GM19324 (cell line): ENCODE measurements at regions not wholly inside any gene's neighbourhood (a gene's known extent, or its start where the extent isn't known, plus 50 kb on each side); places are given as distances from the start of the nearest gene placed in this dataset.
"Not testable (repeated sequence)": the region's sequence is repeated elsewhere in the genome, so short reads cannot be mapped to it uniquely, and the experiment has no call there.

Source experiments
- ATAC-seq: cut with Tn5 transposase; IDR thresholded peaks from one replicate; pipeline ENCODE4 v1.9.1; 2021; ENCODE audit warnings: mild to moderate bottlenecking, moderate library complexity; ENCODE audit not compliant: unreplicated experiment, low FRiP score

DNA sequence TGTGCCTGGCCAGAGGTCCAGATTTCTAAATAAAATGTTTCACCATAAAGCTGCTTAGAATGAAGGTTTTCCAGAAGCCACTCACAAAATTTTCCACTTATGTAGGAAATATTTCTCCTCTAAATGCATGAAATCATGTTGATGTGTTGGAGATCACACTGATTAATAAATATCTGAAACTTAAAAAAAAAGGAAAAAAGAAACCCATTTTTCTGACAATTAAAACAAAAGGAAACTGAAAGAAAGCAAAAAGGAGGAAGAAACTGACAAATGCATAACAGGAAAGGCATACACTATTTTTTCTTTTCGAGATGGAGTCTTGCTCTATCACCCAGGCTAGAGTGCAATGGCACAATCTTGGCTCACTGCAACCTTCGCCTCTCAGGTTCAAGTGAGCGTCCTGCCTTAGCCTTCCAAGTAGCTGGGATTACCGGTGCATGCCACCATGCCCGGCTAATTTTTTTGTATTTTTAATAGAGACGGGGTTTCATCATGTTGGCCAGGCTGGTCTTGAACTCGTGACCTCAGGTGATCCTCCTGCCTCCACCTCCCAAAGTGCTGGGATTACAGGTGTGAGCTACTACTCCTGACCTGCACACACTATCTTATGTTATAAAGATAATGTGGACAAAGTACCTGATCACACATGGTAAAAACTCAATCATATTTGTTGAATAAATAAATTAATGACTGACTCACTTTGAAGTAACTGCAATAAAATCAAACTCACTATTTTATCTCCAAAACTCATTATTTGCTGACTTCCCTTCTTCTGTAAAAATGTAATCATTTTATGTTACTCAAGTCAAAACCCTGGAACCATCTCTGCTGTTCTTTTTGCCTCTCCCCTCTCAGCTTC is 149.8 kb upstream of the NR5A2 start:
- ATAC-seq, result no peak

GRCh38 chr1:199878823-199879222 is 148.7 kb upstream of the NR5A2 start:
- no peak for ATAC-seq

- no peak for ATAC-seq
Observed at GRCh38 chr1:199898654-199899053, 128.9 kb upstream of the NR5A2 start.

DNA sequence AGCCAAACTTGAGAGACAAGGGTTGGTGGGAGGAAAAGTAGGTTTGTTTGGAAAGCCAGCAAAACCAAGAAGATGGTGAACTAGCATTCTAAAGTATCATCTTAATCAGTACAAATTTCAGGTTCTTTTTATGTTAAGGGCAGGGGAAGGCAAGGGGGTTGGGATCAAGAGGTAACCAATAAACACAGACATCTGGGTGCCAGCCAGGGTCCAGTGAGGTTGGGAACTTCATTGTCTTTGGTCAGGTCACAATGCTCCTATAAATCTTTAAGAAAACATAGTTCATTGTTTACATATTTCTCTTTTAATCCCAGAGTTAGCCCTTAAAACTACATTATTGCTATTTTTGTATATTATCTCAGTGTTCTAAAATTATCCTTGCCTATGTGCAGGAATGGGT is 126.2 kb upstream of the NR5A2 start:
- ATAC-seq, result no peak

DNA sequence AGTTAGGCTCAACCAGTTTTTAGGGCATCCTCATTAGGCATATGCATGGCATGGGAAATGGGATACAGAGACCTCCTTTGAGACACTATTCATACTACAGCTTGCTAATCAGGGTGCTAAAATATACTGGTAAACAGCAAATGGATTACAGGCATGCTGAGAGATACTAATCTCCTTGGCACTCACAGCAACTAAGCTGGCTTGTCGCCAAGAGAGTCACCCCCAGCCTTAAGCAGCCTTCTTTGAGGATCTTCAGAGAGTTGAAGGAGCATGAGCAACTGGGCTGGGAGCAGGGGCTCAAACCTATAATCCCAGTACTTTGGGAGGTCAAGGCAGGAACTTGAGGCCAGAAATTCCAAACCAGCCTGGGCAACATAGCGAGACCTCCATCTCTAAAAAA is 120.1 kb upstream of the NR5A2 start:
- ATAC-seq, result no peak

DNA sequence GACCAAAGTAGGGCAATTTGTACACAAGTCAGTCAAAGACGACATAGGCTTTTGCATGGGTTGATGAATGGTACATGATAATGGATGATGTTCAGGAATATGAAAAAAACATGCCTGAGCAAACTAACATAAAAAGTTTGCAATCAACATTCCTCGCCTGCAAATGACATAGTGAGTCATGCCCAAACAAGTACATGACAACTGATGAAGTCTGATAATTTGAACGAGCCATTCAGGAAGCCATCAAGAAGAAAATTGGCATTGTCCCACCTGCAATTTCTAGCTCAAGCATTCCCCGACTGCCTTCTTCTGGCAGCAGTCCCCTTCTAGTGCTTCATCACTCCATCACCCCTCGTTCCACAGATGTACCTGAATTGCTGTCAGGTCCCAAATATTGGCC is 118.4 kb upstream of the NR5A2 start:
- no peak for ATAC-seq

GRCh38 chr1:199913318-199913717 is 114.2 kb upstream of the NR5A2 start:
- ATAC-seq, result no peak

- no peak for ATAC-seq
Observed at GRCh38 chr1:199914546-199914945, 113.0 kb upstream of the NR5A2 start.

GRCh38 chr1:199918196-199918769 is 109.2 kb upstream of the NR5A2 start:
- no peak for ATAC-seq

GRCh38 chr1:199920635-199921034 is 106.9 kb upstream of the NR5A2 start:
- no peak for ATAC-seq

- no peak for ATAC-seq
Observed at GRCh38 chr1:199929556-199929955, 98.0 kb upstream of the NR5A2 start.

DNA sequence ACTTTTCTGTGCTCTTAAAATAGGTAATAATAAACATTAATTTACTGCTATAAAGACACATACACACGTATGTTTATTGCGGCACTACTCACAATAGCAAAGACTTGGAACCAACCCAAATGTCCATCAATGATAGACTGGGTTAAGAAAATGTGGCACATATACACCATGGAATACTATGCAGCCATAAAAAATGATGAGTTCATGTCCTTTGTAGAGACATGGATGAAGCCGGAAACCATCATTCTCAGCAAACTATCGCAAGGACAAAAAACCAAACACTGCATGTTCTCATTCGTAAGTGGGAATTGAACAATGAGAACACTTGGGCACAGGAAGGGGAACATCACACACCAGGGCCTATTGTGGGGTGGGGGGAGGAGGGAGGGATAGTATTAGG is 97.4 kb upstream of the NR5A2 start:
- not testable (repeated sequence) for ATAC-seq

- ATAC-seq, result no peak
Observed at GRCh38 chr1:199931666-199932377, 95.7 kb upstream of the NR5A2 start.

GRCh38 chr1:199932462-199932861 is 95.0 kb upstream of the NR5A2 start:
- ATAC-seq, result no peak

DNA sequence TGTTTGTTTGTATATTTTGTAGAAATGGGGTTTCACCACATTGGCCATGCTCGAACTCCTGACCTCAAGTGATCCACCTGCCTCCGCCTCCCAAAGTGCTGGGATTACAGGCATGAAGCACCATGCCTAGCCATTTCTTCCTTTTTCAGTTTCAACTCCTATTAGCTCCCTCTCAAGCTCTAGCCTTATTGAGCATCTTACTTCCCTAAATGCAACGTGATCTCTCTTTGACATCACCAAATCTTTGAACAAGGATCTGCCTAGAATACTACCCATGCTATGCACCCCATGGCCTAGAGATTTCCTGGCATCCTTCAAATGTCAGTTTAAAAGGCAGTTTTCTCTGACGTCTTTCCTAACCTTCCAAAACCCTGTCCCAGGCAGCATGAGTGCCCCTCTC is 91.1 kb upstream of the NR5A2 start:
- no peak for ATAC-seq

DNA sequence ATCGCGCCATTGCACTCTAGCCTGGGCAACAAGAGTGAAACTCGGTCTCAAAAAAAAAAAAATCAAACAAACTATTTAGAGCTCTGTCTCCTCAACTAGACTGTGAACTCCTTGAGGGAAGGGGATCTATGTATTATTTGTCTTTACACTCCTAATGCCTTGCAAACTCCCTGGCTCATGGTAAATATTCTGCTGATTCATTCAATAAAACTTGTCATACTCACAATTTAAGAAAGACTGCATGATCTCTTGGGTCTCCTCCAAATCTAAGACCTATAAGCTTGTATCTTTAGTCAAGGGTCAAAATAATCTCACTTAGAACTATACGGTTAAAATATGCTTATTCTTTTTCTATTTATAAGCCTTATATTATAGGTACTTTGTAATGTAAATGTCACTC is 90.3 kb upstream of the NR5A2 start:
- no peak for ATAC-seq

- ATAC-seq, result no peak
Observed at GRCh38 chr1:199937661-199938060, 89.8 kb upstream of the NR5A2 start.

GRCh38 chr1:199944986-199945385 is 82.5 kb upstream of the NR5A2 start:
- no peak for ATAC-seq

DNA sequence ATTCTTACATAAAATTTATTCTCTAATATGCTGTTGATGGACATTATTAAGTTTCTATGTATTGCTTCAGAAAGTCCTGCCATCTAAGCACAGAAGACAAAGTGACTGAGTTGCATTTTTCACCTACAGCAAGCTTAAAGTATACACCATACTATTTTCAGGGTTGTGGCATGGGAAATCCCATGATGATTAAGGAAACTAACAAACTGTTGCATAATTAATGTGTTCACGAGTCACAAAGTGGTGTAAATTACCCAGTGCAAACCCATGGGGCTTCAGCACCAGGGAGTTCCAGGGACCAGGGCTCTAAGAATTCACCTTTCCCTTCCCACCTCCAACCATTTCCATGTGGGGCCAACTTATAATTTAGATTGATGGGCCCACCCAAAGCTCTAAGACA is 81.9 kb upstream of the NR5A2 start:
- ATAC-seq, result no peak

GRCh38 chr1:199946305-199947155 is 81.0 kb upstream of the NR5A2 start:
- ATAC-seq, result no peak
